ENCODE measurements at regions not wholly inside any gene's neighbourhood (a gene's known extent, or its start where the extent isn't known, plus 50 kb on each side); places are given as distances from the start of the nearest gene placed in this dataset.

DNA sequence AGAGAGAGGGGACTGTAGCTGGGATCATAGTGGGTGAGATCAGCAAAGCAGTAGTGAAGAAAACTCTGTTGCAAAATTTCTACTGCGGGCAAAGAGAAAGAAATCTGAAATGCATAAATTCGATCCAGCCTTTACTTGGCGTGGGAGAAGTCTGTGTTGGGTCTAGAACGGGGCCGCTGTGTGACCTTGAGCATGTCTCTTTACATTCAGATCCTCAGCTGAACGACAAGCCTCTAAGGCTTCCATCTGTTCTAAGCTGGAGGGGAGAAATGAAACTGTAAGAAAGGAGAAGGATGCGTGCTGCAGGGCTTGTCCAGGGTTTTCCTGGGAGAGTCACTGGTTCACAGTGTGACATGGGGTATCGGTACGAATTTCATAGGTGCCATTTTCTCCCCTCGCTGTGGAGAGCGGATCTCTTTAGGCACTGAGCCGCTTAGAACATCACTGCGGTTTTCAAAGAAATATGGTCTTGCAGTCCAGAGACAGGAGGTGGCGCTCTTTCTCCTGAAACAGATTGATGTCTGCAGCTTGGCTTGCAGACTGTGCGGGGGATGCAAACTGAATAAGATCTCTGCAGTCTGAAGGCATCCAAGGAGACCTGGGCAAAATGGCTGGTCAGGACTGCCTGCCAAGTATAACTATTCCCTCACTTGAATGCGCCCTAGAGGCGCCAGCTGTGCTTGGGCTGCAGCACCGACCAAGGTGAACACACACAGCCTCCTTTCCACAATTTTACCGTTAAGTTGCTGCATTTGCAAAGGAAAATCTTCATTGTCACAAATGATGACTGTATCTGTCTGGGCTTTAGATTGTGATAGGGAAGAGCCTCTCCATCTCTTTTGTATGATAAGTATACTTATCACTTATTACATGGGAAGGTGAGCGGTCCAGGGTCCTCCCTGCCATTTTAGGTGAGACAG lies 104.1 kb downstream of the XCL2 start:
- TF ChIP-seq, protein P1, sequence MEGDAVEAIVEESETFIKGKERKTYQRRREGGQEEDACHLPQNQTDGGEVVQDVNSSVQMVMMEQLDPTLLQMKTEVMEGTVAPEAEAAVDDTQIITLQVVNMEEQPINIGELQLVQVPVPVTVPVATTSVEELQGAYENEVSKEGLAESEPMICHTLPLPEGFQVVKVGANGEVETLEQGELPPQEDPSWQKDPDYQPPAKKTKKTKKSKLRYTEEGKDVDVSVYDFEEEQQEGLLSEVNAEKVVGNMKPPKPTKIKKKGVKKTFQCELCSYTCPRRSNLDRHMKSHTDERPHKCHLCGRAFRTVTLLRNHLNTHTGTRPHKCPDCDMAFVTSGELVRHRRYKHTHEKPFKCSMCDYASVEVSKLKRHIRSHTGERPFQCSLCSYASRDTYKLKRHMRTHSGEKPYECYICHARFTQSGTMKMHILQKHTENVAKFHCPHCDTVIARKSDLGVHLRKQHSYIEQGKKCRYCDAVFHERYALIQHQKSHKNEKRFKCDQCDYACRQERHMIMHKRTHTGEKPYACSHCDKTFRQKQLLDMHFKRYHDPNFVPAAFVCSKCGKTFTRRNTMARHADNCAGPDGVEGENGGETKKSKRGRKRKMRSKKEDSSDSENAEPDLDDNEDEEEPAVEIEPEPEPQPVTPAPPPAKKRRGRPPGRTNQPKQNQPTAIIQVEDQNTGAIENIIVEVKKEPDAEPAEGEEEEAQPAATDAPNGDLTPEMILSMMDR (IDR thresholded peaks at IDR 0.05) = peak; percentile 44 to 84 (median 80)
- TF ChIP-seq POLR2AphosphoS5 (IDR thresholded peaks at IDR 0.05) = no peak

Data from gastroesophageal sphincter (tissue), 3 donors.